WTC11 (cell line): ENCODE measurements at regions not wholly inside any gene's neighbourhood (a gene's known extent, or its start where the extent isn't known, plus 50 kb on each side); places are given as distances from the start of the nearest gene placed in this dataset.

Experiments used
- ATAC-seq: fragments of 200-7000 bp; cut with Tn5 transposase; 2 replicates; pipeline ENCODE4 v1.10.0; 2021; ENCODE audit warnings: mild to moderate bottlenecking, moderate library complexity
- CTCF ChIA-PET: fragments of 300-600 bp; sonication (Branson Sonifier 250); formaldehyde crosslinking; loops from one replicate; lab custom pipeline; 2021; ENCODE audit warnings: antibody characterized with exemption; lab: Charles Lee
- POLR2A ChIA-PET: fragments of 350-600 bp; sonication (Branson Sonifier 250); formaldehyde crosslinking; loops from one replicate; lab custom pipeline; 2021; ENCODE audit warnings: antibody characterized with exemption; lab: Charles Lee
- DNase-seq: peaks from one replicate; pipeline ENCODE4 v3.0.0; 2021; ENCODE audit warnings: low spot score
- H3K27ac Mint-ChIP-seq: 2 replicates; pipeline ENCODE4 v1.8.0; 2021; ENCODE audit warnings: mixed read lengths
- H3K27me3 Mint-ChIP-seq: 2 replicates; pipeline ENCODE4 v1.8.0; 2021; ENCODE audit warnings: low read depth, mild to moderate bottlenecking, moderate library complexity, mixed read lengths
- H3K36me3 Mint-ChIP-seq: 2 replicates; pipeline ENCODE4 v1.8.0; 2021; ENCODE audit warnings: mixed read lengths
- H3K4me1 Mint-ChIP-seq: 2 replicates; pipeline ENCODE4 v1.8.0; 2022; ENCODE audit warnings: mixed read lengths
- H3K4me3 Mint-ChIP-seq: 2 replicates; pipeline ENCODE4 v1.8.0; 2021; ENCODE audit warnings: mild to moderate bottlenecking, moderate library complexity, mixed read lengths
- H3K9me3 Mint-ChIP-seq: 2 replicates; pipeline ENCODE4 v1.8.0; 2021; ENCODE audit warnings: mixed read lengths
- HMGXB4 ChIP-seq: sonication (generic); formaldehyde crosslinking; IDR thresholded peaks from 2 replicates; pipeline ENCODE4 v1.8.1; 2023; ENCODE audit warnings: mild to moderate bottlenecking, moderate library complexity, missing genetic modification reagents
- NR3C1 ChIP-seq: sonication (generic); formaldehyde crosslinking; conservative IDR thresholded peaks from 2 replicates; pipeline ENCODE4 v1.8.1; 2023; ENCODE audit warnings: low read depth, mild to moderate bottlenecking, missing genetic modification reagents
- OVOL2 ChIP-seq: fragments of 250-450 bp; sonication (Bioruptor Pico); IDR thresholded peaks from 2 replicates; pipeline ENCODE4 v1.9.0; 2021; ENCODE audit warnings: mild to moderate bottlenecking, borderline replicate concordance
- ZNF219 ChIP-seq: sonication (generic); formaldehyde crosslinking; IDR thresholded peaks from 2 replicates; pipeline ENCODE4 v1.8.0; 2023; ENCODE audit warnings: missing genetic modification reagents, mild to moderate bottlenecking, borderline replicate concordance
- ZNF317 ChIP-seq: sonication (generic); formaldehyde crosslinking; IDR thresholded peaks from 2 replicates; pipeline ENCODE4 v1.8.1; 2023; ENCODE audit warnings: low read depth, mild to moderate bottlenecking, moderate library complexity, missing genetic modification reagents, borderline replicate concordance
- ZNF416 ChIP-seq: fragments of 250-450 bp; sonication (Bioruptor Pico); IDR thresholded peaks from 2 replicates; pipeline ENCODE4 v1.9.0; 2021; ENCODE audit warnings: mild to moderate bottlenecking, inconsistent platforms
- ZNF423 ChIP-seq: fragments of 250-450 bp; sonication (Bioruptor Pico); IDR thresholded peaks from 2 replicates; pipeline ENCODE4 v2.1.2; 2022; ENCODE audit warnings: mild to moderate bottlenecking, moderate library complexity
- ZNF532 ChIP-seq: fragments of 250-450 bp; sonication (Bioruptor Pico); IDR thresholded peaks from 2 replicates; pipeline ENCODE4 v1.9.0; 2021; ENCODE audit warnings: mild to moderate bottlenecking, borderline replicate concordance
- TF ChIP-seq, protein P1 (sequence below): sonication (generic); formaldehyde crosslinking; IDR thresholded peaks from 2 replicates; pipeline ENCODE4 v1.8.1; 2022; ENCODE audit warnings: missing genetic modification reagents, borderline replicate concordance
- TF ChIP-seq, protein P2 (sequence below): fragments of 250-450 bp; sonication (Bioruptor Pico); IDR thresholded peaks from 2 replicates; pipeline ENCODE4 v1.9.0; 2021; ENCODE audit warnings: mild to moderate bottlenecking
- TF ChIP-seq, protein P3 (sequence below): sonication (generic); formaldehyde crosslinking; IDR thresholded peaks from 2 replicates; pipeline ENCODE4 v1.8.0; 2022; ENCODE audit warnings: missing genetic modification reagents
- TF ChIP-seq, protein P4 (sequence below): sonication (generic); formaldehyde crosslinking; IDR thresholded peaks from 2 replicates; pipeline ENCODE4 v1.8.0; 2022; ENCODE audit warnings: mild to moderate bottlenecking, missing genetic modification reagents
- TF ChIP-seq, protein P5 (sequence below): sonication (generic); formaldehyde crosslinking; IDR thresholded peaks from 2 replicates; pipeline ENCODE4 v1.8.1; 2023; ENCODE audit warnings: mild to moderate bottlenecking, missing genetic modification reagents, moderate library complexity

DNA sequence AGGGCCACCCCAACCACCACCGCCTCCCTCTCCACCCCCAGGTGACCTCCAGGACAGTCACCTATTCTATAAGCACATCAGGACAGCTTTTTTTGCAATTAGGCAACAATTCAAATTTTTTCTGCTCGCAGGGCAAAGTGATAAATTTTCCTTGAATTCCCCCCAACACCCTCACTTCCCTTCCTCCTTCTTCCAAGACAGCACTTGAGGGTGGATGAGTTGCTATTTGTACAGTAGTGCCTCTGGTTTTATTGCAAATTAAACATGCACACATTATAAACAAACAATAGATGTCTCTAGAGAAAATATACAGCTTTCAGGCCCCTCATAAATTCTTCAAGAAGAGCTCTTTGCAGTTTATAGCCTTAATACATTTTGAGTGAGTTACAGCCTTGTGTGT is 80.9 kb upstream of the USP47 start (continued):
- TF ChIP-seq, protein P1, sequence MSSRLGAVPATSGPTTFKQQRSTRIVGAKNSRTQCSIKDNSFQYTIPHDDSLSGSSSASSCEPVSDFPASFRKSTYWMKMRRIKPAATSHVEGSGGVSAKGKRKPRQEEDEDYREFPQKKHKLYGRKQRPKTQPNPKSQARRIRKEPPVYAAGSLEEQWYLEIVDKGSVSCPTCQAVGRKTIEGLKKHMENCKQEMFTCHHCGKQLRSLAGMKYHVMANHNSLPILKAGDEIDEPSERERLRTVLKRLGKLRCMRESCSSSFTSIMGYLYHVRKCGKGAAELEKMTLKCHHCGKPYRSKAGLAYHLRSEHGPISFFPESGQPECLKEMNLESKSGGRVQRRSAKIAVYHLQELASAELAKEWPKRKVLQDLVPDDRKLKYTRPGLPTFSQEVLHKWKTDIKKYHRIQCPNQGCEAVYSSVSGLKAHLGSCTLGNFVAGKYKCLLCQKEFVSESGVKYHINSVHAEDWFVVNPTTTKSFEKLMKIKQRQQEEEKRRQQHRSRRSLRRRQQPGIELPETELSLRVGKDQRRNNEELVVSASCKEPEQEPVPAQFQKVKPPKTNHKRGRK, result no peak
- no peak for TF ChIP-seq ZNF416
- TF ChIP-seq, protein P2, sequence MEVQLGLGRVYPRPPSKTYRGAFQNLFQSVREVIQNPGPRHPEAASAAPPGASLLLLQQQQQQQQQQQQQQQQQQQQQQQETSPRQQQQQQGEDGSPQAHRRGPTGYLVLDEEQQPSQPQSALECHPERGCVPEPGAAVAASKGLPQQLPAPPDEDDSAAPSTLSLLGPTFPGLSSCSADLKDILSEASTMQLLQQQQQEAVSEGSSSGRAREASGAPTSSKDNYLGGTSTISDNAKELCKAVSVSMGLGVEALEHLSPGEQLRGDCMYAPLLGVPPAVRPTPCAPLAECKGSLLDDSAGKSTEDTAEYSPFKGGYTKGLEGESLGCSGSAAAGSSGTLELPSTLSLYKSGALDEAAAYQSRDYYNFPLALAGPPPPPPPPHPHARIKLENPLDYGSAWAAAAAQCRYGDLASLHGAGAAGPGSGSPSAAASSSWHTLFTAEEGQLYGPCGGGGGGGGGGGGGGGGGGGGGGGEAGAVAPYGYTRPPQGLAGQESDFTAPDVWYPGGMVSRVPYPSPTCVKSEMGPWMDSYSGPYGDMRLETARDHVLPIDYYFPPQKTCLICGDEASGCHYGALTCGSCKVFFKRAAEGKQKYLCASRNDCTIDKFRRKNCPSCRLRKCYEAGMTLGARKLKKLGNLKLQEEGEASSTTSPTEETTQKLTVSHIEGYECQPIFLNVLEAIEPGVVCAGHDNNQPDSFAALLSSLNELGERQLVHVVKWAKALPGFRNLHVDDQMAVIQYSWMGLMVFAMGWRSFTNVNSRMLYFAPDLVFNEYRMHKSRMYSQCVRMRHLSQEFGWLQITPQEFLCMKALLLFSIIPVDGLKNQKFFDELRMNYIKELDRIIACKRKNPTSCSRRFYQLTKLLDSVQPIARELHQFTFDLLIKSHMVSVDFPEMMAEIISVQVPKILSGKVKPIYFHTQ (CRISPR knock-in tag), result no peak
- no peak for TF ChIP-seq ZNF423
- no peak for TF ChIP-seq HMGXB4 (CRISPR knock-in tag)

DNA sequence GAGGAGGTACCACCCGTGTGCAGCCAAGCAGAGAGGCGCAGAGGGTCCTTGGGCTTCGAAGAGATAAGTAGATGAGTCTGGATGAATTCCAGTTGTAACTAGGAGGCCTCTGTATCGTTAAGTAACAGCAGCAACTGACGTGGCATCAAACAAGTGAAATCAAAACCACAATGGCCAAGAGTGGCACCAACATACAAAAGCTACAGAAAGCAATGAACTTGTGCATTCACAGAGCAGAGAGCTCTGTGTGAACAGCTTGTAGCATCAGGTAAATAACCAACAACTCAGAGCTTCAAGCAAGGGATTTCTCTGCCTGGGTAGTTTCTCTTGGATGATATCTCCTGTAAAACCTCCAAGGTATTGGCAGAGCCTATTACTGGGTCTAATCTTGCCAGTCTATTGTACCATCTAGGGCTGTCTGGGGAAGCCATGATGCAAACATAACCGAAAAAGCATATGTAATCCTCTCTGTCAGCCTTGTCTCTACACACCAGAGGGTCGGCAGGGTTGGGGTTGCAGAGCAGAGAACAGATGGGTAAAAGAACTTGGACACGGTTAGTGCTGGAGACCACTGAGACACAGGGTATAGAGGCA is 83.1 kb upstream of the USP47 start:
- DNase-seq (no peak), ATAC-seq (no peak)
- Mint-ChIP-seq H3K4me1 (peaks cover 15% of the 10 kb centered on the region), H3K27me3 (peaks cover 2% of the 10 kb centered on the region; the same call in 1 of the 2 replicates), H3K36me3 (no peaks in the 10 kb centered on the region), H3K27ac (no peak overlapping the region), H3K4me3 (no peak overlapping the region), H3K9me3 (no peaks in the 10 kb centered on the region; the same call in 1 of the 2 replicates)
- ChIA-PET CTCF (interaction anchor here (0.8 kb wide), 1 partner anchor 40 kb away, joined by 3 read pairs; no protein-coding TSS in a partner anchor), POLR2A (no interaction called here)
- TF ChIP-seq NR3C1 (CRISPR knock-in tag) (no peak), ZNF532 (CRISPR knock-in tag) (no peak), ZNF219 (CRISPR knock-in tag) (no peak), HMGXB4 (CRISPR knock-in tag) (no peak), ZNF317 (CRISPR knock-in tag) (no peak), OVOL2 (CRISPR knock-in tag) (no peak)
- TF ChIP-seq, protein P3, sequence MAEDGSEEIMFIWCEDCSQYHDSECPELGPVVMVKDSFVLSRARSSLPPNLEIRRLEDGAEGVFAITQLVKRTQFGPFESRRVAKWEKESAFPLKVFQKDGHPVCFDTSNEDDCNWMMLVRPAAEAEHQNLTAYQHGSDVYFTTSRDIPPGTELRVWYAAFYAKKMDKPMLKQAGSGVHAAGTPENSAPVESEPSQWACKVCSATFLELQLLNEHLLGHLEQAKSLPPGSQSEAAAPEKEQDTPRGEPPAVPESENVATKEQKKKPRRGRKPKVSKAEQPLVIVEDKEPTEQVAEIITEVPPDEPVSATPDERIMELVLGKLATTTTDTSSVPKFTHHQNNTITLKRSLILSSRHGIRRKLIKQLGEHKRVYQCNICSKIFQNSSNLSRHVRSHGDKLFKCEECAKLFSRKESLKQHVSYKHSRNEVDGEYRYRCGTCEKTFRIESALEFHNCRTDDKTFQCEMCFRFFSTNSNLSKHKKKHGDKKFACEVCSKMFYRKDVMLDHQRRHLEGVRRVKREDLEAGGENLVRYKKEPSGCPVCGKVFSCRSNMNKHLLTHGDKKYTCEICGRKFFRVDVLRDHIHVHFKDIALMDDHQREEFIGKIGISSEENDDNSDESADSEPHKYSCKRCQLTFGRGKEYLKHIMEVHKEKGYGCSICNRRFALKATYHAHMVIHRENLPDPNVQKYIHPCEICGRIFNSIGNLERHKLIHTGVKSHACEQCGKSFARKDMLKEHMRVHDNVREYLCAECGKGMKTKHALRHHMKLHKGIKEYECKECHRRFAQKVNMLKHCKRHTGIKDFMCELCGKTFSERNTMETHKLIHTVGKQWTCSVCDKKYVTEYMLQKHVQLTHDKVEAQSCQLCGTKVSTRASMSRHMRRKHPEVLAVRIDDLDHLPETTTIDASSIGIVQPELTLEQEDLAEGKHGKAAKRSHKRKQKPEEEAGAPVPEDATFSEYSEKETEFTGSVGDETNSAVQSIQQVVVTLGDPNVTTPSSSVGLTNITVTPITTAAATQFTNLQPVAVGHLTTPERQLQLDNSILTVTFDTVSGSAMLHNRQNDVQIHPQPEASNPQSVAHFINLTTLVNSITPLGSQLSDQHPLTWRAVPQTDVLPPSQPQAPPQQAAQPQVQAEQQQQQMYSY, result no peak
- TF ChIP-seq, protein P4, sequence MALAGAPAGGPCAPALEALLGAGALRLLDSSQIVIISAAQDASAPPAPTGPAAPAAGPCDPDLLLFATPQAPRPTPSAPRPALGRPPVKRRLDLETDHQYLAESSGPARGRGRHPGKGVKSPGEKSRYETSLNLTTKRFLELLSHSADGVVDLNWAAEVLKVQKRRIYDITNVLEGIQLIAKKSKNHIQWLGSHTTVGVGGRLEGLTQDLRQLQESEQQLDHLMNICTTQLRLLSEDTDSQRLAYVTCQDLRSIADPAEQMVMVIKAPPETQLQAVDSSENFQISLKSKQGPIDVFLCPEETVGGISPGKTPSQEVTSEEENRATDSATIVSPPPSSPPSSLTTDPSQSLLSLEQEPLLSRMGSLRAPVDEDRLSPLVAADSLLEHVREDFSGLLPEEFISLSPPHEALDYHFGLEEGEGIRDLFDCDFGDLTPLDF (CRISPR knock-in tag), result no peak
- TF ChIP-seq, protein P5, sequence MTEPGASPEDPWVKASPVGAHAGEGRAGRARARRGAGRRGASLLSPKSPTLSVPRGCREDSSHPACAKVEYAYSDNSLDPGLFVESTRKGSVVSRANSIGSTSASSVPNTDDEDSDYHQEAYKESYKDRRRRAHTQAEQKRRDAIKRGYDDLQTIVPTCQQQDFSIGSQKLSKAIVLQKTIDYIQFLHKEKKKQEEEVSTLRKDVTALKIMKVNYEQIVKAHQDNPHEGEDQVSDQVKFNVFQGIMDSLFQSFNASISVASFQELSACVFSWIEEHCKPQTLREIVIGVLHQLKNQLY (CRISPR knock-in tag), result no peak
